ENCODE measurements at regions not wholly inside any gene's neighbourhood (a gene's known extent, or its start where the extent isn't known, plus 50 kb on each side); places are given as distances from the start of the nearest gene placed in this dataset.

- TF ChIP-seq, protein P1, sequence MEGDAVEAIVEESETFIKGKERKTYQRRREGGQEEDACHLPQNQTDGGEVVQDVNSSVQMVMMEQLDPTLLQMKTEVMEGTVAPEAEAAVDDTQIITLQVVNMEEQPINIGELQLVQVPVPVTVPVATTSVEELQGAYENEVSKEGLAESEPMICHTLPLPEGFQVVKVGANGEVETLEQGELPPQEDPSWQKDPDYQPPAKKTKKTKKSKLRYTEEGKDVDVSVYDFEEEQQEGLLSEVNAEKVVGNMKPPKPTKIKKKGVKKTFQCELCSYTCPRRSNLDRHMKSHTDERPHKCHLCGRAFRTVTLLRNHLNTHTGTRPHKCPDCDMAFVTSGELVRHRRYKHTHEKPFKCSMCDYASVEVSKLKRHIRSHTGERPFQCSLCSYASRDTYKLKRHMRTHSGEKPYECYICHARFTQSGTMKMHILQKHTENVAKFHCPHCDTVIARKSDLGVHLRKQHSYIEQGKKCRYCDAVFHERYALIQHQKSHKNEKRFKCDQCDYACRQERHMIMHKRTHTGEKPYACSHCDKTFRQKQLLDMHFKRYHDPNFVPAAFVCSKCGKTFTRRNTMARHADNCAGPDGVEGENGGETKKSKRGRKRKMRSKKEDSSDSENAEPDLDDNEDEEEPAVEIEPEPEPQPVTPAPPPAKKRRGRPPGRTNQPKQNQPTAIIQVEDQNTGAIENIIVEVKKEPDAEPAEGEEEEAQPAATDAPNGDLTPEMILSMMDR (IDR thresholded peaks at IDR 0.05; ENCODE audit: low read depth, low read length): peak; percentile 70
- TF ChIP-seq, protein P2, sequence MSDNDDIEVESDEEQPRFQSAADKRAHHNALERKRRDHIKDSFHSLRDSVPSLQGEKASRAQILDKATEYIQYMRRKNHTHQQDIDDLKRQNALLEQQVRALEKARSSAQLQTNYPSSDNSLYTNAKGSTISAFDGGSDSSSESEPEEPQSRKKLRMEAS (IDR thresholded peaks at IDR 0.05; ENCODE audit: low read depth, low read length): no peak
- no peak for TF ChIP-seq POLR2A (IDR thresholded peaks at IDR 0.05; ENCODE audit: extremely low read depth, insufficient read length)
These were observed 467.5 kb downstream of the PTPRU start for GRCh38 chr1:29703596-29704370.

All from NB4 (cell line).